Uterus (tissue), 2 donors: ENCODE measurements at regions not wholly inside any gene's neighbourhood (a gene's known extent, or its start where the extent isn't known, plus 50 kb on each side); places are given as distances from the start of the nearest gene placed in this dataset.

Experiments
- CTCF ChIP-seq, 4 experiments: fragments of 200-600 bp in 2 of 4; fragments of 450-650 bp in 2 of 4; sonication (generic) in 2 of 4; IDR thresholded peaks; one replicate each; pipeline ENCODE4 v1.5.1; 2016 to 2019; ENCODE audit warnings: antibody characterized with exemption in 4 of 4, mild to moderate bottlenecking in 2 of 4, moderate library complexity in 1 of 4
- POLR2A ChIP-seq, 2 donors: fragments of 450-650 bp; IDR thresholded peaks; one replicate each; pipeline ENCODE4 v1.6.1; 2016; ENCODE audit warnings: antibody characterized with exemption in 2 of 2, mild to moderate bottlenecking in 1 of 2, moderate library complexity in 1 of 2

- TF ChIP-seq CTCF (IDR thresholded peaks at IDR 0.05) (no peak), POLR2A (IDR thresholded peaks at IDR 0.05) (no peak)
Observed at GRCh38 chr5:105929858-105930257, 1740.9 kb downstream of the EFNA5 start.
